ENCODE measurements at regions not wholly inside any gene's neighbourhood (a gene's known extent, or its start where the extent isn't known, plus 50 kb on each side); places are given as distances from the start of the nearest gene placed in this dataset.

- Mint-ChIP-seq H3K4me3 (no peak overlapping the region), H3K27ac (no peak overlapping the region), H3K9me3 (peaks cover 2% of the 10 kb centered on the region), H3K4me1 (peaks cover 5% of the 10 kb centered on the region), H3K27me3 (ENCODE audit: insufficient read depth, low read depth) (no peaks in the 10 kb centered on the region), H3K36me3 (no peaks in the 10 kb centered on the region)
- H3K36me3 ChIP-seq, result no peaks in the 10 kb centered on the region
- H3K4me2 ChIP-seq, result no peak overlapping the region
- H3K27ac ChIP-seq, result no peak overlapping the region
- no peaks in the 10 kb centered on the region for H3K4me1 ChIP-seq
- no peak overlapping the region for H3K4me3 ChIP-seq
- H2AFZ ChIP-seq (replicated peaks), result no peak overlapping the region
- DNase-seq (ENCODE audit: low spot score), result no peak
- H3K27me3 ChIP-seq, result no peaks in the 10 kb centered on the region
- H4K20me1 ChIP-seq (ENCODE audit: low read depth), result no peaks in the 10 kb centered on the region
- H3F3A ChIP-seq (ENCODE audit: low read depth), result peaks cover 3% of the 10 kb centered on the region
- no peaks in the 10 kb centered on the region for H3K79me2 ChIP-seq (ENCODE audit: low read depth)
- no peaks in the 10 kb centered on the region for H3K9me3 ChIP-seq (ENCODE audit: low read depth)
- H3K9ac ChIP-seq, result no peak overlapping the region
- TF ChIP-seq CTCF (IDR thresholded peaks at IDR 0.05) (no peak), EZH2 (IDR thresholded peaks at IDR 0.05) (no peak), EZH2phosphoT487 (IDR thresholded peaks at IDR 0.05) (no peak)
Observed at GRCh38 chr7:112969946-112970345, 116.7 kb downstream of the GPR85 start.

- peaks cover 3% of the 10 kb centered on the region for H3F3A ChIP-seq (ENCODE audit: low read depth)
- H3K4me2 ChIP-seq, result no peak overlapping the region
- no peak overlapping the region for H2AFZ ChIP-seq (replicated peaks)
- no peak overlapping the region for H3K4me3 Mint-ChIP-seq
- H3K27ac Mint-ChIP-seq, result no peak overlapping the region
- no peaks in the 10 kb centered on the region for H3K27me3 Mint-ChIP-seq (ENCODE audit: insufficient read depth, low read depth)
- H3K27ac ChIP-seq, result no peak overlapping the region
- no peaks in the 10 kb centered on the region for H3K79me2 ChIP-seq (ENCODE audit: low read depth)
- H3K9me3 ChIP-seq (ENCODE audit: low read depth), result no peaks in the 10 kb centered on the region
- TF ChIP-seq EZH2phosphoT487 (IDR thresholded peaks at IDR 0.05) (no peak), EZH2 (IDR thresholded peaks at IDR 0.05) (no peak), CTCF (IDR thresholded peaks at IDR 0.05) (no peak)
- peaks cover 5% of the 10 kb centered on the region for H3K4me1 Mint-ChIP-seq
- H3K36me3 Mint-ChIP-seq, result no peaks in the 10 kb centered on the region
- H3K4me3 ChIP-seq, result no peak overlapping the region
- no peaks in the 10 kb centered on the region for H4K20me1 ChIP-seq (ENCODE audit: low read depth)
- H3K27me3 ChIP-seq, result no peaks in the 10 kb centered on the region
- H3K9me3 Mint-ChIP-seq, result no peaks in the 10 kb centered on the region
- H3K9ac ChIP-seq, result no peak overlapping the region
- H3K4me1 ChIP-seq, result no peaks in the 10 kb centered on the region
- no peak for DNase-seq (ENCODE audit: low spot score)
- no peaks in the 10 kb centered on the region for H3K36me3 ChIP-seq
Observed at GRCh38 chr7:112965506-112965905, 121.1 kb downstream of the GPR85 start.

- Histone ChIP-seq H3K9ac (no peak overlapping the region), H3K27ac (no peak overlapping the region), H3K4me2 (no peak overlapping the region), H3K4me3 (no peak overlapping the region), H3F3A (ENCODE audit: low read depth) (no peaks in the 10 kb centered on the region), H3K4me1 (no peaks in the 10 kb centered on the region), H2AFZ (replicated peaks) (no peak overlapping the region), H3K36me3 (no peaks in the 10 kb centered on the region), H3K9me3 (ENCODE audit: low read depth) (no peaks in the 10 kb centered on the region), H3K79me2 (ENCODE audit: low read depth) (no peaks in the 10 kb centered on the region), H3K27me3 (no peaks in the 10 kb centered on the region), H4K20me1 (ENCODE audit: low read depth) (no peaks in the 10 kb centered on the region)
- H3K4me3 Mint-ChIP-seq, result no peak overlapping the region
- H3K4me1 Mint-ChIP-seq, result peaks cover 5% of the 10 kb centered on the region
- H3K36me3 Mint-ChIP-seq, result no peaks in the 10 kb centered on the region
- TF ChIP-seq EZH2phosphoT487 (IDR thresholded peaks at IDR 0.05), result no peak
- no peak for TF ChIP-seq EZH2 (IDR thresholded peaks at IDR 0.05)
- TF ChIP-seq CTCF (IDR thresholded peaks at IDR 0.05), result no peak
- no peak overlapping the region for H3K27ac Mint-ChIP-seq
- H3K9me3 Mint-ChIP-seq, result no peaks in the 10 kb centered on the region
- DNase-seq (ENCODE audit: low spot score), result no peak
- no peaks in the 10 kb centered on the region for H3K27me3 Mint-ChIP-seq (ENCODE audit: insufficient read depth, low read depth)
Observed at GRCh38 chr7:112963634-112964033, 123.0 kb downstream of the GPR85 start.

GRCh38 chr7:112962815-112963214 lies 123.8 kb downstream of the GPR85 start:
- Mint-ChIP-seq H3K4me1 (peaks cover 5% of the 10 kb centered on the region), H3K27ac (no peak overlapping the region), H3K27me3 (ENCODE audit: insufficient read depth, low read depth) (no peaks in the 10 kb centered on the region), H3K4me3 (no peak overlapping the region), H3K9me3 (no peaks in the 10 kb centered on the region), H3K36me3 (no peaks in the 10 kb centered on the region)
- H3K27me3 ChIP-seq, result no peaks in the 10 kb centered on the region
- no peaks in the 10 kb centered on the region for H3K79me2 ChIP-seq (ENCODE audit: low read depth)
- no peaks in the 10 kb centered on the region for H3K9me3 ChIP-seq (ENCODE audit: low read depth)
- H3F3A ChIP-seq (ENCODE audit: low read depth), result no peaks in the 10 kb centered on the region
- DNase-seq (ENCODE audit: low spot score), result no peak
- no peak overlapping the region for H3K4me3 ChIP-seq
- H3K4me2 ChIP-seq, result no peak overlapping the region
- no peak overlapping the region for H3K9ac ChIP-seq
- H2AFZ ChIP-seq (replicated peaks), result no peak overlapping the region
- no peak for TF ChIP-seq EZH2phosphoT487 (IDR thresholded peaks at IDR 0.05)
- TF ChIP-seq CTCF (IDR thresholded peaks at IDR 0.05), result no peak
- TF ChIP-seq EZH2 (IDR thresholded peaks at IDR 0.05), result no peak
- H3K36me3 ChIP-seq, result no peaks in the 10 kb centered on the region
- H3K27ac ChIP-seq, result no peak overlapping the region
- H4K20me1 ChIP-seq (ENCODE audit: low read depth), result no peaks in the 10 kb centered on the region
- H3K4me1 ChIP-seq, result no peaks in the 10 kb centered on the region
